Fibroblast of upper back skin (primary cell): ENCODE measurements at regions not wholly inside any gene's neighbourhood (a gene's known extent, or its start where the extent isn't known, plus 50 kb on each side); places are given as distances from the start of the nearest gene placed in this dataset.
A peak's percentile ranks its signal among the peaks of the same experiment; 100 is the strongest.

ENCODE experiments used
- DNase-seq: peaks from one replicate; pipeline ENCODE4 v3.0.0-alpha.2; 2013

GRCh38 chr2:104562537-104562936 lies 291.4 kb upstream of the POU3F3 start:
- DNase-seq = no peak

GRCh38 chr2:104563398-104563996 lies 290.4 kb upstream of the POU3F3 start:
- DNase-seq = no peak

- DNase-seq = no peak
Observed at GRCh38 chr2:104568247-104568646, 285.7 kb upstream of the POU3F3 start.

- DNase-seq = no peak
Observed at GRCh38 chr2:104570259-104570658, 283.7 kb upstream of the POU3F3 start.

- DNase-seq = no peak
Observed at GRCh38 chr2:104572834-104573233, 281.1 kb upstream of the POU3F3 start.

- DNase-seq = no peak
Observed at GRCh38 chr2:104574367-104574766, 279.5 kb upstream of the POU3F3 start.

GRCh38 chr2:104577143-104577542 lies 276.8 kb upstream of the POU3F3 start:
- no peak for DNase-seq

- DNase-seq = no peak
Observed at GRCh38 chr2:104582471-104582870, 271.4 kb upstream of the POU3F3 start.

- no peak for DNase-seq
Observed at GRCh38 chr2:104583811-104584210, 270.1 kb upstream of the POU3F3 start.

GRCh38 chr2:104584393-104584792 lies 269.5 kb upstream of the POU3F3 start:
- DNase-seq = no peak

GRCh38 chr2:104595576-104595975 lies 258.3 kb upstream of the POU3F3 start:
- DNase-seq = no peak

GRCh38 chr2:104597942-104598341 lies 256.0 kb upstream of the POU3F3 start:
- DNase-seq = no peak

GRCh38 chr2:104598636-104599035 lies 255.3 kb upstream of the POU3F3 start:
- no peak for DNase-seq

GRCh38 chr2:104599787-104600510 lies 254.0 kb upstream of the POU3F3 start:
- DNase-seq = peak; percentile 53

GRCh38 chr2:104606056-104606455 lies 247.9 kb upstream of the POU3F3 start:
- DNase-seq = peak; percentile 43

- DNase-seq = no peak
Observed at GRCh38 chr2:104616856-104617255, 237.1 kb upstream of the POU3F3 start.

GRCh38 chr2:104620801-104621200 lies 233.1 kb upstream of the POU3F3 start:
- DNase-seq = no peak

GRCh38 chr2:104635608-104636007 lies 218.3 kb upstream of the POU3F3 start:
- no peak for DNase-seq

GRCh38 chr2:104638190-104638858 lies 215.6 kb upstream of the POU3F3 start:
- DNase-seq = no peak

- DNase-seq = no peak
Observed at GRCh38 chr2:104638859-104639202, 215.1 kb upstream of the POU3F3 start.

GRCh38 chr2:104641786-104642185 lies 212.1 kb upstream of the POU3F3 start:
- no peak for DNase-seq

GRCh38 chr2:104648376-104648775 lies 205.5 kb upstream of the POU3F3 start:
- DNase-seq = no peak

- no peak for DNase-seq
Observed at GRCh38 chr2:104649866-104650265, 204.0 kb upstream of the POU3F3 start.

- DNase-seq = no peak
Observed at GRCh38 chr2:104650405-104650996, 203.4 kb upstream of the POU3F3 start.
